Activated naive CD8-positive, alpha-beta T cell treated with anti-CD3 and anti-CD28 coated beads, Interleukin-2, amount 50 U/mL, for 24 hours (primary cell): ENCODE measurements at regions not wholly inside any gene's neighbourhood (a gene's known extent, or its start where the extent isn't known, plus 50 kb on each side); places are given as distances from the start of the nearest gene placed in this dataset.

ENCODE experiments used
- ATAC-seq: fragments of 150-1000 bp; cut with Tn5 transposase; one replicate; pipeline ENCODE4 v1.10.0; 2021
- DNase-seq: peaks from one replicate; pipeline ENCODE4 v3.0.0; 2021
- H3K27ac Mint-ChIP-seq: one replicate; pipeline ENCODE4 v1.8.0; 2021; ENCODE audit warnings: mild to moderate bottlenecking, mixed read lengths
- H3K27me3 Mint-ChIP-seq: one replicate; pipeline ENCODE4 v1.8.0; 2021; ENCODE audit warnings: mixed read lengths
- H3K36me3 Mint-ChIP-seq: one replicate; pipeline ENCODE4 v1.8.0; 2021; ENCODE audit warnings: low read depth, mixed read lengths
- H3K4me1 Mint-ChIP-seq: one replicate; pipeline ENCODE4 v1.8.0; 2021; ENCODE audit warnings: mixed read lengths
- H3K4me3 Mint-ChIP-seq: one replicate; pipeline ENCODE4 v1.8.0; 2021; ENCODE audit warnings: mild to moderate bottlenecking, moderate library complexity, mixed read lengths
- H3K9me3 Mint-ChIP-seq: one replicate; pipeline ENCODE4 v1.8.0; 2021; ENCODE audit warnings: mixed read lengths

DNA sequence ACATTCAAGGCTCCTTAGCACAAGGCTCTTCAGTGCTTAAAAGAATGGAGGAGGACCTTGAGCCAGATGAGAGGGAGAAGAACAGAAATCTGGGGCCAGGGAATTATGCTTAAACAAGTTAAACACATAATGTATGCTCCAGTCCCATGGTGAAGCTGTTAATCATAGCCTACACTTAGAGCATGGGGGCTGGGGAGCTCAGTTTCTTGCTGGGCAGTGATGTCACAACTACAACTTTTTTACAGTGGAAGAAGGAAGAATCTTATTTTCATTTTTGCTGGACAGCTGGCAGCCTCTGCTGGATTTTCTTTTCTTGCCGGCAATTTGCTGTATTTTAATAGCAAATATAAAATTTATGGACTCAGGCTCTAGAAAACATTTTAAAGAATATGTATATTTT lies 432.5 kb downstream of the CD109 start:
- H3K4me3 Mint-ChIP-seq = no peak overlapping the region
- no peaks in the 10 kb centered on the region for H3K36me3 Mint-ChIP-seq
- ATAC-seq = no peak
- H3K9me3 Mint-ChIP-seq = no peaks in the 10 kb centered on the region
- no peak overlapping the region for H3K27ac Mint-ChIP-seq
- H3K4me1 Mint-ChIP-seq = no peaks in the 10 kb centered on the region
- no peaks in the 10 kb centered on the region for H3K27me3 Mint-ChIP-seq
- DNase-seq = no peak

DNA sequence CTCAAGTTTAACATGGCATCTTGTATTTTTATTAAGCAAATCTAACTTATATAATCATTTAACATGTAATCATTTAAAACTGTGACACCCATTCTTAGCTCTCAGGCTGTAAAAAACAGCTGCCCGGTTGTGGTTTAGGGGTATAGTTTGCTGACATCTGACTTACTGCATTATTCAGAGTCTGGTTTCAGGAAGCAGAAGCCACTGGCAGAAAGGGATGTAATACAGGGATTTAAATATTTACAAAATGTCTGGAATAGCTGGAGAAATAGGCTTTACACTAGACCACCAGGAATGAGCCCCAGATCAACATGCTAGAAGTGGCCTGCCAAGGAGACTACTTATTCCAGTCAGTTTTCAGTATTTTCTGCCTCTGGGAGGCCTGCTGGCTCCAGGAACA lies 421.1 kb downstream of the CD109 start:
- no peak for ATAC-seq
- H3K4me1 Mint-ChIP-seq = no peaks in the 10 kb centered on the region
- DNase-seq = no peak
- H3K27me3 Mint-ChIP-seq = no peaks in the 10 kb centered on the region
- no peaks in the 10 kb centered on the region for H3K9me3 Mint-ChIP-seq
- no peak overlapping the region for H3K4me3 Mint-ChIP-seq
- H3K27ac Mint-ChIP-seq = no peak overlapping the region
- no peaks in the 10 kb centered on the region for H3K36me3 Mint-ChIP-seq

DNA sequence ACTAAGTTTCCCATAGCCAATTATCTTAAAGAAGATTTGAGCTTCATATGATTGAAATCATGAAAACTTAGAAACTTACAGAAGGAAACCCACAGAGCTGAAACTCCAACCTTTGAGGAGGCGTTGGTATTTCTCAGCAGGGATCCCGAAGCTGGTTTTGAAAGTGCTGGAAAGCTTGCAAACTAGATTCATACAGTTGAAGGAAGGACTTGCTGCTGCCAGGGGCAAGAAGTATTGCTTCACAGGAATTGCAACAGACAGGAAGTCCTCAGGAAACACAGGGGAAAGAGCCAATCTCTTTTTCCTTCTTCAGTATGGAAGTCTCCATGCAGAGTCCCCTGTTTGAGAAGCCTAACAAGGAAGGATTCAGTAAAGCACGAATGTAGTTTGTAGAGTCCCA lies 419.7 kb downstream of the CD109 start:
- no peak for DNase-seq
- no peak overlapping the region for H3K27ac Mint-ChIP-seq

DNA sequence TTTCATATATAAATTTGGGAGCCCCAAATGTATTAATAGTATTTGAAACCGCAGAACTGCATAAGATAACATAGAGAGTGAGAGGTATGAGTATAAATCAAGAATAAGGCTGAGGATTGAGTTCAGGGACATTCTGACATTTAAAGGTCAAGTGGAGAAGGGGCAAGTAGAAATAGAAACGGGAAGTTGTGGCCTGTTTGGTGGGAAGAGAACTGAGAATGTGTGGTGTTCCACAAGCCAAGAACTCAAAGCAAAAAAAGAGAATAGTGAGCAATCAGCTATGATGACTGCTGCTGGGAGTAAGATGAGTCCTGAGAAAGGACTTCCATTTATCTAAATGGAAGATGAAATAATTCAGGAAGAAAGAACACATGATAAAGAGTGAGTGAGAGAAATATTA lies 418.4 kb downstream of the CD109 start:
- H3K27me3 Mint-ChIP-seq = no peaks in the 10 kb centered on the region
- H3K4me3 Mint-ChIP-seq = no peak overlapping the region
- H3K36me3 Mint-ChIP-seq = no peaks in the 10 kb centered on the region
- H3K9me3 Mint-ChIP-seq = no peaks in the 10 kb centered on the region
- no peak for DNase-seq
- H3K27ac Mint-ChIP-seq = no peak overlapping the region
- H3K4me1 Mint-ChIP-seq = no peaks in the 10 kb centered on the region
- no peak for ATAC-seq

More for the DNA sequence above, 419.7 kb downstream of the CD109 start:
- Mint-ChIP-seq H3K4me3 (no peak overlapping the region), H3K36me3 (no peaks in the 10 kb centered on the region), H3K4me1 (no peaks in the 10 kb centered on the region), H3K27me3 (no peaks in the 10 kb centered on the region), H3K9me3 (no peaks in the 10 kb centered on the region)
- no peak for ATAC-seq

DNA sequence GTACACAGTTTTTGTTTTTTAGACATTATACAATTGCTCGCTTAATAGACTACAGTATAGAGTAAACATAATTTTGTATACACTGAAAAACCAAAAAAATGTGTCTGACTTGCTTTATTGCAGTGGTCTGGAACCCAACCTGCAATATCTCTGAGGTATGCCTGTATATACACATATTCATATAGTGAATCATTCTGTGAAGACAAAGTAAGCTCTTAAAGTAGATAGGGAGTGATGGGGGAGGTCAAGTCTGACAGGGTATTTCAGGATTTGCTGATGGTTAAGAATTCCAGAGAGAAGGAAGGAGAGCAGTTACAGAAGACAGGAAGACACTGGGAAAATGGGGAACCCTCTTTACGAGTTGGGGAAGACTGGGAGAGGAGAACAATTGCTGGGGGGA lies 417.9 kb downstream of the CD109 start:
- no peak for DNase-seq
- no peaks in the 10 kb centered on the region for H3K4me1 Mint-ChIP-seq
- H3K27me3 Mint-ChIP-seq = no peaks in the 10 kb centered on the region
- no peaks in the 10 kb centered on the region for H3K36me3 Mint-ChIP-seq
- H3K9me3 Mint-ChIP-seq = no peaks in the 10 kb centered on the region
- ATAC-seq = no peak
- no peak overlapping the region for H3K27ac Mint-ChIP-seq
- no peak overlapping the region for H3K4me3 Mint-ChIP-seq

DNA sequence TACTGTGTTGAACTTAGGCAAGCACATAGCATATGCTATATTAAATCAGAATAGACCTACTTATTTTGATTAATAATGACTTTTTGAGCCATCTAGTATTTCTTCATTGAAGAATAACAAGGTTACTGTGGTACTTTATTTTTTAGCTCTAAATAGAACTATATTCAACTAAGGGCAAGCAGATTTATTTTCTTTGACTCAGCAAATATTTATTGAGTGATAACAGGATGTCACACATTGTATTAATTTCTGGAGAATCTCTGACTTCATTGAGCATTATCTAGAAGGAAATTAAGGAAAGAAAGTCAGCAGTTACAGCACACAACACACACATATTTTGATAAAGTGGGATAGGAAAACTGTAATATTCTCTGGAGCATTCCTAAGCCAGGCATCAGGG lies 407.4 kb downstream of the CD109 start:
- H3K4me3 Mint-ChIP-seq = no peak overlapping the region
- DNase-seq (no peak), ATAC-seq (no peak)
- no peaks in the 10 kb centered on the region for H3K36me3 Mint-ChIP-seq
- no peaks in the 10 kb centered on the region for H3K27me3 Mint-ChIP-seq
- H3K9me3 Mint-ChIP-seq = no peaks in the 10 kb centered on the region
- no peaks in the 10 kb centered on the region for H3K4me1 Mint-ChIP-seq
- no peak overlapping the region for H3K27ac Mint-ChIP-seq

DNA sequence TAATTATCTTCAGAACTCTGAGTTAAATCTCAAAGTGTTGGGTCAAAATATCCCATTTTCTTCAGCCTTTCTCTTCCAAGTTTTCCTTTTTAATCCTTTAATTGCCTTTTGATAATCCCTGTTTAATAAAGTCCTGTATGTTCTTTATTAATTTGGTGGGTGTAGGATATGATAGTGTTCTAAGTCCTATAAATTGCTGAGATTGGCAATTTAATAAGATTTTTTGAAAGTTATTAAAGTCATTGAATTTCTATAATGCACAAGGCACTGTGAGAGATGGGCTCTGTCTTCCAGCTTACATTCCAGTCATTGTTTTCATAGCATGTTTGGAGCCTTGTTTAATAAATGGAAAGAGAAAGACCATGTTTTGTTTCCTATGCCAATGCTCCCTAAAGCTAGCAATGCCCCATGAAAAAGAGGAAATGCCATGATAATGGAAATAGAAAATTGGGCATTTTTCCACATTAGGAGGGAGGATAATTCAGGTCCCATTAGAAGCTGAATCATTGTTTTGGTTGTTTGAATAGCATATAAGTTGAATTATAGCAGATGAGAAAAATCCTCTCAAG lies 404.8 kb downstream of the CD109 start:
- ATAC-seq = no peak
- Mint-ChIP-seq H3K27me3 (no peaks in the 10 kb centered on the region), H3K9me3 (no peaks in the 10 kb centered on the region), H3K27ac (no peak overlapping the region), H3K4me1 (no peaks in the 10 kb centered on the region), H3K36me3 (no peaks in the 10 kb centered on the region), H3K4me3 (no peak overlapping the region)
- no peak for DNase-seq

DNA sequence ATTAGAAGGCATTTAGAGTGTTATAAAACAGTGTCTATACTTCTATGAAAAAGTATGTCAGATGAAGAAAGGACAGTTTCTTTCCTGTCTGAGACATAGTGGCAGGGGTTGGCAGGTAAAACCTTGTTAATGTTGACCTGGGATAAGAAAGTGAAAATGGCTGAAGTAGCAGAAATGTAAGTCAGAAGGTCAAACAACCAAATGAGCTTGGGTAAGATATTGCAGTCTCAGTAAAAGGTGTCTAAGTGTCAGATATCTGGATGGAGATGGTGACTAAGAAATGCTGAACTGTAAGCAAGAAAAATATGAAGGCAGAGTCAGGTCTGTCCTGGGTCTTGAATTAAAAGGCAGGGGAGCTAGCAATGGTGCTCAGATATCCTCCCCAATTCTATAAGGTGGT lies 400.3 kb downstream of the CD109 start:
- H3K4me3 Mint-ChIP-seq = no peak overlapping the region
- no peaks in the 10 kb centered on the region for H3K4me1 Mint-ChIP-seq
- ATAC-seq = no peak
- no peaks in the 10 kb centered on the region for H3K27me3 Mint-ChIP-seq
- H3K36me3 Mint-ChIP-seq = no peaks in the 10 kb centered on the region
- H3K9me3 Mint-ChIP-seq = no peaks in the 10 kb centered on the region
- no peak for DNase-seq
- H3K27ac Mint-ChIP-seq = no peak overlapping the region

DNA sequence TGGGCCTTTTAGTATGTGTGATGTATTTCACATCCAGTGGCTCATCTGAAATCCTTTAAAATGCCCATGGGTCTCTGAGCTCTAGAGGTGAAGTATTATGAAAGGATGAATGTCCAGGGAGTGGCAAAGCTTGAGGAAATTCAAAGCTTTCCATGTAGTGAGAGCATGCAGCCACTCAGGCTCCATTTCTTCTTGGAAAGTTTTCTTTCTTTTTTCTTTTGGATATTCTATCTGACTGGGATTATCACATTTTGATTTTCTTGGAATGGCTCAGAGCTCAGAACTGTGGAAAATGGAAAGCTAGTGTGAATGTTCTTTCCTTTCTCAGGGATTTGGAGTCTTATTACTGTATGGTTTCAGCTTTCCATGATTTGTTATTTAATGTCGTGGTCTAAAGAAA lies 397.4 kb downstream of the CD109 start:
- H3K27ac Mint-ChIP-seq = no peak overlapping the region
- H3K36me3 Mint-ChIP-seq = no peaks in the 10 kb centered on the region
- ATAC-seq (no peak), DNase-seq (no peak)
- H3K4me3 Mint-ChIP-seq = no peak overlapping the region
- peaks cover 7% of the 10 kb centered on the region for H3K27me3 Mint-ChIP-seq
- H3K4me1 Mint-ChIP-seq = no peaks in the 10 kb centered on the region
- H3K9me3 Mint-ChIP-seq = no peaks in the 10 kb centered on the region

DNA sequence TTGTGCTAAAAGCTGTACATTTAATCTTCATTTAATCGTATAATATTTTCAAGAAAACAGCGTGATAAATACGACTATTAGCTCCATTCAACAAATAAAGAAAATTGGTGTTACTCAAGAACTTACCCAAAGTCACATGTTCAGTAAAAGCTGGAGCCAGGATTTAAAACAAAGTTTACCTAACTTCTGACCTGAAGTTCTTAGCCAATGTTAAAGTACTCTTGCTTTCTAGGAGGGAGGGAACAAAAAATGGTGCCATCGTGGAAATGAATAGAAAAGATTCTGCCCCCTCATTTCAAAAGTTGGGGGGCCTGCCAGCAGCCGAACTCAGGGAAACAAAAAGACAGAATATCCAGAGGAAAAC lies 395.8 kb downstream of the CD109 start:
- Mint-ChIP-seq H3K4me3 (no peak overlapping the region), H3K4me1 (no peaks in the 10 kb centered on the region), H3K27me3 (peaks cover 7% of the 10 kb centered on the region), H3K27ac (no peak overlapping the region), H3K36me3 (no peaks in the 10 kb centered on the region), H3K9me3 (no peaks in the 10 kb centered on the region)
- DNase-seq (no peak), ATAC-seq (no peak)

DNA sequence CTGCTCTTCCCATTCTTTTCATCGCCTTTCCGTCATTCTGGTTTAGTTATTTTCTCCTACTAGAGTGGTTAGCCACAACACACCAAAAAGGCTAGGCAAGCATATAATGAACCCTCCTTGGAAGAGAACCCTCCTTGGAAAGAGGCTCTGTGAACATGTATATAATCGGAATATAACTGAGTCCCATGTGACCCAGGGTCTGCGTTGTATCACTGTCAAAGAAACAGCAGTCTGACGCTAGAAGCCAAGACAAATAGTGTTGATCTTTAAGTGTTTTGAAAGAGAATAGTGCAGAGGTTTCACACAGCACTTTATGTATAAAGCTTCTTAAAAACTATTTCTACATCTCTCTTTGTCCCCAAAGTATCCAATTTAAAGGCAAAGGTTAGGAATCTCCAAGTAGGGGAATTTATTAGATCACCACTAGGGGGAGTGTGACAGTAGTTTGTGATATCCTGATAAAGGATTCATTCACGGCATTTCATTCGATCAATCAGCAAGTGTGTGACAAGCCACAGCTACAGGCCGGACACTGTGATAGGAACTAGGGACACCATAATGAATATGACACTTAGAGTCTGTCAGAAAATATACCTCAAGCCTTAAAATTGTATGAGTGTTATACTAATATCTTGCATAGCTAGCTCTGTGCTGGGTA lies 395.3 kb downstream of the CD109 start:
- DNase-seq = no peak
- H3K9me3 Mint-ChIP-seq = no peaks in the 10 kb centered on the region

DNA sequence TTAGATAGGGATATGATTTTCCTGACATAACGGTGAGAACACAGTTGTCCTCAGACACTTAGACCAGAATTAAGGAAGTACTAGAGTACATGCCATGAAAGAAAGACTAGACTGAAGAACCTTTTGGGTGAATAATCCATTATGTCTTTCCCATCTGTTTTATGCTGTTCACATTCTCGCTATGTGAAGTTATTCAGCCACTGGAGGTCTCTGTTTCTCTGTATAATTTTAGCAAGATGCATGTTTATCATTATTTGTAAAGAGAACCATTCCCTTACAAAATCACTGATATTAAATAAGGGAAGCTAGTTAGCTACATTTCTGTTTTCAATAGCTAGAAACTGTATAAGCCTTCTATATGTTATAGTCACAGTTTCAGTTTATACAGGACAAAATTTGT lies 391.9 kb downstream of the CD109 start:
- Mint-ChIP-seq H3K4me1 (no peaks in the 10 kb centered on the region), H3K27ac (no peak overlapping the region), H3K27me3 (peaks cover 9% of the 10 kb centered on the region), H3K4me3 (no peak overlapping the region), H3K36me3 (no peaks in the 10 kb centered on the region), H3K9me3 (peaks cover 4% of the 10 kb centered on the region)
- ATAC-seq = no peak
- no peak for DNase-seq

More for the DNA sequence above, 395.3 kb downstream of the CD109 start:
- Mint-ChIP-seq H3K27ac (no peak overlapping the region), H3K4me1 (no peaks in the 10 kb centered on the region), H3K27me3 (peaks cover 8% of the 10 kb centered on the region), H3K4me3 (no peak overlapping the region), H3K36me3 (no peaks in the 10 kb centered on the region)
- ATAC-seq = no peak

DNA sequence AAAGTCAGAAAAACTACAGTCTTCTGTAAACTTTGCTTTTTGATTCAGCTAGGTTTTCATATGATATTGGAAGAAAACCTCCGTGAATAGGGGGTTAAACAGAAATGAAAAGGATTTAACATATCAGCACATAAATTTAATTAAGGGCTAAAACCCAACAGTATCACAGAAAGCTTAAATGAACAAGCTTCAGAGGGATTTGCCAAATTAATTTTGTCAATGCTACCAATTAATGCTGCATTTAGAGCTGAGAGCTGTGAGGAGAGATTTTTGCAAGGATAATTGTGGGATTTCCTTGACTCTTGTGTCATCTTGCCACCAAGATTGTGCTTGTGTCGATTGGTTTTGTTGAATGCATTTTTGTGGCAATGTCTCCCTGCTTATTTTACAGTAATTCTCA lies 379.9 kb downstream of the CD109 start:
- H3K9me3 Mint-ChIP-seq = no peaks in the 10 kb centered on the region
- H3K27ac Mint-ChIP-seq = no peak overlapping the region
- no peaks in the 10 kb centered on the region for H3K36me3 Mint-ChIP-seq

DNA sequence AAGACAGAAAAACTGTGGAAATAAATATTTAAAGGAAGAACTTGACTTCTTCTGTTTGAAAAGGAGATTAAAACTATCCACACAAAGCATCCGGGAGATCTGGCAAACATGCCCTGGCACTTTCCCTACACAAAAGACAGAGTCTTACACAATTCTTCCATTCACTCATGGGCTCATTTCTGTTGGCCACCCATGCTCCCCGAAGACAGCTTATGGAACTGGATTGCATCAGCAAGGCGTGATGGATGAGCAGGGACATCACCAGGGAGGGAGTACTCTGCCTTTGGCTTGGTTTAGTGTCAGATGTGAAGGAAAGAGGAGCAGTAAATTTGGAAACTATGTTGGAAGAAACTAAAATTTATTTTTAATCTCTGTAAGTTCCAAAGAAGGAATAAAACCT lies 379.3 kb downstream of the CD109 start:
- no peak overlapping the region for H3K27ac Mint-ChIP-seq
- H3K4me1 Mint-ChIP-seq = no peaks in the 10 kb centered on the region
- no peaks in the 10 kb centered on the region for H3K27me3 Mint-ChIP-seq
- DNase-seq = no peak
- no peak for ATAC-seq
- no peaks in the 10 kb centered on the region for H3K9me3 Mint-ChIP-seq
- no peak overlapping the region for H3K4me3 Mint-ChIP-seq
- no peaks in the 10 kb centered on the region for H3K36me3 Mint-ChIP-seq

More for the DNA sequence above, 379.9 kb downstream of the CD109 start:
- no peak for DNase-seq
- no peak overlapping the region for H3K4me3 Mint-ChIP-seq
- H3K27me3 Mint-ChIP-seq = no peaks in the 10 kb centered on the region
- no peaks in the 10 kb centered on the region for H3K4me1 Mint-ChIP-seq
- ATAC-seq = no peak

DNA sequence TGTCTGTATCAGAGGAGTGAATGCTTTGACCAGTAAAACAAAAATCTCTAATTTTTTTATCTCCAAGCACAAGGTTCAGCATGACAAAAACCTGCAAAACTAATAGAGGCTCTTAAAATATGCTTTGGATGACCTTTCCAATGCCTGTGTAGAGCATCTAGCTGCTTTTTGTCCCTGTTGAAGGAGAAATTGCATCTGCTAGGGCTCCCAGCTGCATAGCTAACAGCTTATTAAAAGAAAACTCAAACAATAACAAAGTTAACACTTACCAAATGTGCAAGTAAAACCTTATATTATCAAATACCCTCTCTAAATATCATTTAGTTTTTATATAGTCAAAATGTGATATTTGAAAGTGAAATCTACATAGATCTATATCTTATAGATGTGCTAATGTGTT lies 378.6 kb downstream of the CD109 start:
- H3K9me3 Mint-ChIP-seq = no peaks in the 10 kb centered on the region
- no peak for DNase-seq
- H3K36me3 Mint-ChIP-seq = no peaks in the 10 kb centered on the region
- H3K27ac Mint-ChIP-seq = no peak overlapping the region
- no peak for ATAC-seq
- H3K4me1 Mint-ChIP-seq = no peaks in the 10 kb centered on the region
- H3K4me3 Mint-ChIP-seq = no peak overlapping the region
- H3K27me3 Mint-ChIP-seq = peaks cover 1% of the 10 kb centered on the region

DNA sequence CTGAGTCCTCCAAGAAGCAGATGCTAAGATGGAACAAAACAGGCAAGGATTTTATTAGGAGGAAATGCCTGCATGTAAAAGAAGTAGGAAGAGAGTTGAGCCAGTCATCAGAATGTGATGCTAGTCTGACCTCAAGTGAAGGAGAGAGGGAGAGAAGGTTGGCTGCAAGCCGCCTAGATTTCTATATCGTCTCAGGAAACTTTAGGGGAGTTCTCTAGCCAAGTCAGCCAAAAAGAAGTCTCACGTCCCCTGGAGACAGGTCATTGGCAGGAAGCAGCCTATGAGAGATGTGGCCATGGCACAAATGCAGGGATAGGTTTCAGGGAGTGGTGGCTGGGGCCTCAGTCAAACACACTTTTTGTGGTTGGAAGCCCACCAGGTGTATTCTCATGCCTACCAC lies 378.0 kb downstream of the CD109 start:
- H3K27ac Mint-ChIP-seq = no peak overlapping the region
- H3K4me3 Mint-ChIP-seq = no peak overlapping the region
- H3K9me3 Mint-ChIP-seq = no peaks in the 10 kb centered on the region
- no peak for DNase-seq
- H3K4me1 Mint-ChIP-seq = no peaks in the 10 kb centered on the region
- no peaks in the 10 kb centered on the region for H3K36me3 Mint-ChIP-seq
- no peak for ATAC-seq
- H3K27me3 Mint-ChIP-seq = peaks cover 1% of the 10 kb centered on the region
